OCI-LY3 (cell line): ENCODE measurements at regions not wholly inside any gene's neighbourhood (a gene's known extent, or its start where the extent isn't known, plus 50 kb on each side); places are given as distances from the start of the nearest gene placed in this dataset.

Source experiments
- H2AFZ ChIP-seq: fragments of 200-600, 300-600 bp; shearing (Covaris generic); 2 replicates; pipeline ENCODE4 v1.6.0; 2014; ENCODE audit warnings: antibody characterized with exemption, low read depth, low read length
- H3K27ac ChIP-seq: fragments of 200-600, 300-600 bp; sonication (generic); 2 replicates; pipeline ENCODE4 v1.5.1; 2014; ENCODE audit warnings: mild to moderate bottlenecking, low read length, moderate library complexity, mixed read lengths
- H3K27me3 ChIP-seq: fragments of 200-600, 300-600 bp; sonication (generic); 2 replicates; pipeline ENCODE4 v1.6.1; 2014; ENCODE audit warnings: low read depth, low read length, mixed read lengths
- H3K36me3 ChIP-seq: fragments of 200-600, 300-600 bp; sonication (generic); replicated peaks from 2 replicates; pipeline ENCODE3; 2014; ENCODE audit warnings: low read depth, low read length, mixed read lengths
- H3K4me1 ChIP-seq: fragments of 300-600, 200-600 bp; sonication (generic); 2 replicates; pipeline ENCODE4 v1.6.1; 2014; ENCODE audit warnings: low read length, mixed read lengths
- H3K4me2 ChIP-seq: fragments of 200-600, 300-600 bp; sonication (generic); 2 replicates; pipeline ENCODE4 v1.6.1; 2014; ENCODE audit warnings: low read length, mixed read lengths
- H3K4me3 ChIP-seq: fragments of 300-600, 200-600 bp; sonication (generic); 2 replicates; pipeline ENCODE4 v1.5.1; 2014; ENCODE audit warnings: antibody characterized with exemption, mild to moderate bottlenecking, low read length, moderate library complexity
- H3K79me2 ChIP-seq: fragments of 300-600, 200-600 bp; shearing (Covaris generic); 2 replicates; pipeline ENCODE4 v1.6.1; 2014; ENCODE audit warnings: mild to moderate bottlenecking, low read length, mixed read lengths
- H3K9ac ChIP-seq: fragments of 300-600, 200-600 bp; shearing (Covaris generic); 2 replicates; pipeline ENCODE4 v1.6.0; 2014; ENCODE audit warnings: mild to moderate bottlenecking, low read length, moderate library complexity
- H3K9me3 ChIP-seq: fragments of 200-600, 300-600 bp; shearing (Covaris generic); 2 replicates; pipeline ENCODE4 v1.6.1; 2014; ENCODE audit warnings: low read length, mixed read lengths; ENCODE audit not compliant: insufficient read depth
- H4K20me1 ChIP-seq: fragments of 200-600, 300-600 bp; sonication (generic); 2 replicates; pipeline ENCODE4 v1.6.1; 2016; ENCODE audit warnings: low read length, mixed read lengths; ENCODE audit not compliant: insufficient read depth
- EZH2phosphoT487 ChIP-seq: fragments of 200-600 bp; shearing (Covaris generic); IDR thresholded peaks from 2 replicates; pipeline ENCODE4 v1.6.1; 2018; ENCODE audit warnings: antibody characterized with exemption, mixed run types, low read depth
- TF ChIP-seq, protein P1 (sequence below): fragments of 200-600, 300-600 bp; sonication (generic); IDR thresholded peaks from 2 replicates; pipeline ENCODE4 v1.5.1; 2014; ENCODE audit warnings: antibody characterized with exemption, low read length, low read depth

DNA sequence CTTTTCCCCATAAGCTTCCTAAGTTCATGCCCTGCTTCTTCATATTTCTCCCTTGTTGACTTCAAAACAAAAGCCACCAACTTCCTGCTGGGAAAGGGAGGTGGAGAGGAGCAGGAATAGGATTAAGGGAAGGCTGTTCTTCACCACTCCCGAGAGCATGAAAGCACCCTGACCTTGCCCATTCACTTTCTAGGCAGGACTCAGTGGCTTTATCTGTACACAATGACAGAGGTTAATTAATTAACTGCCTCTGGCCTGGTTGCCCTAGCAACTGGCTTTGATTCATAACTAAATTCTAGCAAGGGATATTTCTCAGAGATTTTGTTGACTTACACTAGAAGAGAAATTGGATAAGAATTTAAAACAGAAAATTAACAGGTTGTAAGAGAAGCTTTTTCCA lies 396.8 kb downstream of the RPS29 start:
- H3K27me3 ChIP-seq: no peaks in the 10 kb centered on the region

DNA sequence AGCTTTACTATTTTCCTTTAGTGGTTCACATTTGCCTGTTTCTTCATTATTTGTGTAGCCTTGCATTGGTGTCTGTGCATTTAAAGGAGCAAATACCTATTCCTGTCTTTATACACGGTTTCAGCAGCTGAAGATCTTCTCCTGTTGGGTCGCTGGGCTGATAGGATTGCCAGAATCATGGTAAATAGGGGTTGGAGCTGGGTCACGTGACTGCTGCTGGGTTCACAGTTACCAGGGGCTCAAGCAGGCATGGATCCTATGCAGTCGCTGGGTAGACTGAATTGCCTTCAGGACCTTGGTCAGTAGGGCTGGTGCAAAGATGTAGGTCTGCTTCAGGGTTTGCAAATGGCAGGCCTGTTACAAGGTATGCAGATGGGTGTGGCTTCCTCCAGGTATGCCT lies 398.4 kb downstream of the RPS29 start:
- peaks cover 13% of the 10 kb centered on the region for H3K36me3 ChIP-seq
- no peak overlapping the region for H3K27ac ChIP-seq
- peaks cover 12% of the 10 kb centered on the region; the same call in 1 of the 2 replicates for H3K9me3 ChIP-seq
- no peak overlapping the region for H3K4me3 ChIP-seq
- H4K20me1 ChIP-seq: no peaks in the 10 kb centered on the region
- H2AFZ ChIP-seq: no peak overlapping the region
- H3K79me2 ChIP-seq: no peaks in the 10 kb centered on the region
- no peak for TF ChIP-seq EZH2phosphoT487
- TF ChIP-seq, protein P1, sequence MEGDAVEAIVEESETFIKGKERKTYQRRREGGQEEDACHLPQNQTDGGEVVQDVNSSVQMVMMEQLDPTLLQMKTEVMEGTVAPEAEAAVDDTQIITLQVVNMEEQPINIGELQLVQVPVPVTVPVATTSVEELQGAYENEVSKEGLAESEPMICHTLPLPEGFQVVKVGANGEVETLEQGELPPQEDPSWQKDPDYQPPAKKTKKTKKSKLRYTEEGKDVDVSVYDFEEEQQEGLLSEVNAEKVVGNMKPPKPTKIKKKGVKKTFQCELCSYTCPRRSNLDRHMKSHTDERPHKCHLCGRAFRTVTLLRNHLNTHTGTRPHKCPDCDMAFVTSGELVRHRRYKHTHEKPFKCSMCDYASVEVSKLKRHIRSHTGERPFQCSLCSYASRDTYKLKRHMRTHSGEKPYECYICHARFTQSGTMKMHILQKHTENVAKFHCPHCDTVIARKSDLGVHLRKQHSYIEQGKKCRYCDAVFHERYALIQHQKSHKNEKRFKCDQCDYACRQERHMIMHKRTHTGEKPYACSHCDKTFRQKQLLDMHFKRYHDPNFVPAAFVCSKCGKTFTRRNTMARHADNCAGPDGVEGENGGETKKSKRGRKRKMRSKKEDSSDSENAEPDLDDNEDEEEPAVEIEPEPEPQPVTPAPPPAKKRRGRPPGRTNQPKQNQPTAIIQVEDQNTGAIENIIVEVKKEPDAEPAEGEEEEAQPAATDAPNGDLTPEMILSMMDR: no peak
- peaks cover 10% of the 10 kb centered on the region for H3K4me1 ChIP-seq
- H3K27me3 ChIP-seq: no peaks in the 10 kb centered on the region
- no peak overlapping the region for H3K4me2 ChIP-seq
- H3K9ac ChIP-seq: no peak overlapping the region

More for the DNA sequence above, 396.8 kb downstream of the RPS29 start:
- no peak for TF ChIP-seq EZH2phosphoT487
- TF ChIP-seq, protein P1: no peak
- Histone ChIP-seq H3K4me1 (peaks cover 24% of the 10 kb centered on the region), H3K4me3 (no peak overlapping the region), H3K79me2 (no peaks in the 10 kb centered on the region), H3K9me3 (peaks cover 12% of the 10 kb centered on the region; the same call in 1 of the 2 replicates), H2AFZ (no peak overlapping the region), H3K9ac (no peak overlapping the region), H4K20me1 (no peaks in the 10 kb centered on the region), H3K4me2 (no peak overlapping the region), H3K27ac (no peak overlapping the region), H3K36me3 (peaks cover 17% of the 10 kb centered on the region)

GRCh38 chr14:49173765-49174373 lies 412.3 kb downstream of the RPS29 start:
- no peaks in the 10 kb centered on the region for H3K4me1 ChIP-seq
- no peaks in the 10 kb centered on the region for H3K9me3 ChIP-seq
- H3K27me3 ChIP-seq: no peaks in the 10 kb centered on the region
- H4K20me1 ChIP-seq: no peaks in the 10 kb centered on the region
- no peak overlapping the region for H3K4me2 ChIP-seq
- no peaks in the 10 kb centered on the region for H3K79me2 ChIP-seq
- no peak overlapping the region for H3K27ac ChIP-seq
- H3K4me3 ChIP-seq: no peak overlapping the region
- TF ChIP-seq, protein P1: peak; percentile 79
- no peak for TF ChIP-seq EZH2phosphoT487
- 0 out of 2 replicates have a peak overlapping the region, but pooled peaks have one; percentile 30 for H2AFZ ChIP-seq
- H3K9ac ChIP-seq: no peak overlapping the region
- no peaks in the 10 kb centered on the region for H3K36me3 ChIP-seq

DNA sequence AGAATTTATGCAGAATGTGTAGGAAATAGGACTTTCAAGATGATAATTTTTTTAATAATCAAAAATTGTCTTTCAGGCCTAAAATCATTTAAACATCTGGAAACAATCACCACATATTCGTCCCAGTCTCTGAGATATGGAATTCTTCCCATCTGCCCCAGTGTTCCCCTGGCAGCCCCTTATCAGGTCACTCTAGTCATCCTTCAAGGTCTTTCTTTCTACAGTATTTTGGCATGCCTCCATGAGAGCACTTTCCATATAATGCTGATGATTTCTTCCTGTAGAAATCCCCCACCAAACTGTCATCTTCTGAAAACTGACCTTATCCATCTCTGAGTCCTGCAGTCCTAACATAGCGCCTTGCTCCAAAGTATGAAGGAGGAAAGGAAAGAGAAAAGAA lies 422.1 kb downstream of the RPS29 start:
- Histone ChIP-seq H3K4me3 (no peak overlapping the region), H3K9ac (no peak overlapping the region), H3K4me2 (no peak overlapping the region)

More for the DNA sequence above, 422.1 kb downstream of the RPS29 start:
- Histone ChIP-seq H3K79me2 (no peaks in the 10 kb centered on the region), H3K27me3 (no peaks in the 10 kb centered on the region), H4K20me1 (no peaks in the 10 kb centered on the region), H3K27ac (no peak overlapping the region), H2AFZ (no peak overlapping the region), H3K4me1 (no peaks in the 10 kb centered on the region), H3K9me3 (no peaks in the 10 kb centered on the region), H3K36me3 (no peaks in the 10 kb centered on the region)
- no peak for TF ChIP-seq EZH2phosphoT487
- TF ChIP-seq, protein P1: no peak
